ENCODE measurements at regions not wholly inside any gene's neighbourhood (a gene's known extent, or its start where the extent isn't known, plus 50 kb on each side); places are given as distances from the start of the nearest gene placed in this dataset.

GRCh38 chr4:94000559-94000958 is 172.0 kb downstream of the ATOH1 start:
- TF ChIP-seq CTCF (IDR thresholded peaks at IDR 0.05) = no peak

GRCh38 chr4:94006932-94007331 is 178.4 kb downstream of the ATOH1 start:
- DNase-seq (no peak), ATAC-seq (no peak)
- Mint-ChIP-seq H3K4me1 (no peaks in the 10 kb centered on the region), H3K36me3 (no peaks in the 10 kb centered on the region), H3K27ac (no peak overlapping the region), H3K4me3 (no peak overlapping the region), H3K27me3 (ENCODE audit: low read depth in 2 of 2) (no peaks in the 10 kb centered on the region), H3K9me3 (peaks cover 0 to 7% of the 10 kb centered on the region in 2 donors)
- intact Hi-C loops (cut with micrococcal nuclease) = no loop called here
- Histone ChIP-seq H3K27me3 (ENCODE audit: control insufficient read depth, insufficient read depth, low read length) (no peaks in the 10 kb centered on the region), H3K4me1 (ENCODE audit: control insufficient read depth, insufficient read depth, low read length) (no peaks in the 10 kb centered on the region), H3K36me3 (ENCODE audit: control insufficient read depth, insufficient read depth, low read length) (no peaks in the 10 kb centered on the region), H3K27ac (ENCODE audit: low read length) (no peak overlapping the region), H3K4me3 (ENCODE audit: low read length) (no peak overlapping the region), H3K9me3 (ENCODE audit: control insufficient read depth, insufficient read depth, low read length) (no peaks in the 10 kb centered on the region)
- WGBS (ENCODE audit: insufficient coverage) = 57% methylated on average over 1 of the region's 1 CpG
- TF ChIP-seq CTCF (IDR thresholded peaks at IDR 0.05) = no peak

More at GRCh38 chr4:94000559-94000958, 172.0 kb downstream of the ATOH1 start:
- no peak overlapping the region for H3K27ac ChIP-seq (ENCODE audit: low read length)
- DNase-seq = no peak
- WGBS (ENCODE audit: insufficient coverage) = no CpG with 5 or more reads among the region's 1 CpG
- no peaks in the 10 kb centered on the region for H3K4me1 Mint-ChIP-seq
- H3K36me3 ChIP-seq (ENCODE audit: control insufficient read depth, insufficient read depth, low read length) = no peaks in the 10 kb centered on the region
- H3K27me3 Mint-ChIP-seq (ENCODE audit: low read depth in 2 of 2) = no peaks in the 10 kb centered on the region
- no peaks in the 10 kb centered on the region for H3K4me1 ChIP-seq (ENCODE audit: control insufficient read depth, insufficient read depth, low read length)
- no peak for ATAC-seq
- intact Hi-C loops (cut with micrococcal nuclease) = no loop called here
- H3K36me3 Mint-ChIP-seq = no peaks in the 10 kb centered on the region
- H3K9me3 Mint-ChIP-seq = peaks cover 3% of the 10 kb centered on the region in 2 donors
- H3K9me3 ChIP-seq (ENCODE audit: control insufficient read depth, insufficient read depth, low read length) = no peaks in the 10 kb centered on the region
- H3K27ac Mint-ChIP-seq = no peak overlapping the region
- no peaks in the 10 kb centered on the region for H3K27me3 ChIP-seq (ENCODE audit: control insufficient read depth, insufficient read depth, low read length)
- H3K4me3 Mint-ChIP-seq = no peak overlapping the region
- no peak overlapping the region for H3K4me3 ChIP-seq (ENCODE audit: low read length)

GRCh38 chr4:94011190-94011589 is 182.6 kb downstream of the ATOH1 start:
- ATAC-seq (no peak), DNase-seq (no peak)
- Mint-ChIP-seq H3K36me3 (no peaks in the 10 kb centered on the region), H3K27ac (no peak overlapping the region), H3K4me1 (no peaks in the 10 kb centered on the region), H3K4me3 (no peak overlapping the region), H3K9me3 (peaks cover 7% of the 10 kb centered on the region in 2 donors), H3K27me3 (ENCODE audit: low read depth in 2 of 2) (no peaks in the 10 kb centered on the region)
- no peaks in the 10 kb centered on the region for H3K9me3 ChIP-seq (ENCODE audit: control insufficient read depth, insufficient read depth, low read length)
- no peaks in the 10 kb centered on the region for H3K36me3 ChIP-seq (ENCODE audit: control insufficient read depth, insufficient read depth, low read length)
- no peak for TF ChIP-seq CTCF (IDR thresholded peaks at IDR 0.05)
- WGBS (ENCODE audit: insufficient coverage) = 75% methylated on average over 1 of the region's 2 CpGs
- H3K4me3 ChIP-seq (ENCODE audit: low read length) = no peak overlapping the region
- no peaks in the 10 kb centered on the region for H3K27me3 ChIP-seq (ENCODE audit: control insufficient read depth, insufficient read depth, low read length)
- intact Hi-C loops (cut with micrococcal nuclease) = no loop called here
- no peaks in the 10 kb centered on the region for H3K4me1 ChIP-seq (ENCODE audit: control insufficient read depth, insufficient read depth, low read length)
- H3K27ac ChIP-seq (ENCODE audit: low read length) = no peak overlapping the region

- intact Hi-C loops (cut with micrococcal nuclease) = no loop called here
- Mint-ChIP-seq H3K27me3 (ENCODE audit: low read depth in 2 of 2) (no peaks in the 10 kb centered on the region), H3K4me3 (no peak overlapping the region), H3K9me3 (peaks cover 4 to 10% of the 10 kb centered on the region in 2 donors), H3K4me1 (no peaks in the 10 kb centered on the region), H3K27ac (no peak overlapping the region), H3K36me3 (no peaks in the 10 kb centered on the region)
- Histone ChIP-seq H3K9me3 (ENCODE audit: control insufficient read depth, insufficient read depth, low read length) (no peaks in the 10 kb centered on the region), H3K27ac (ENCODE audit: low read length) (no peak overlapping the region), H3K36me3 (ENCODE audit: control insufficient read depth, insufficient read depth, low read length) (no peaks in the 10 kb centered on the region), H3K4me1 (ENCODE audit: control insufficient read depth, insufficient read depth, low read length) (no peaks in the 10 kb centered on the region), H3K27me3 (ENCODE audit: control insufficient read depth, insufficient read depth, low read length) (no peaks in the 10 kb centered on the region), H3K4me3 (ENCODE audit: low read length) (no peak overlapping the region)
- ATAC-seq (no peak), DNase-seq (no peak)
- TF ChIP-seq CTCF (IDR thresholded peaks at IDR 0.05) = no peak
- WGBS (ENCODE audit: insufficient coverage) = 100% methylated on average over 3 of the region's 3 CpGs
Observed at GRCh38 chr4:94014484-94015136, 186.1 kb downstream of the ATOH1 start.

Data from natural killer cell (primary cell).